NCI-H82 treated with DMSO at 0.1 percent for 48 hours (cell line): ENCODE measurements at regions not wholly inside any gene's neighbourhood (a gene's known extent, or its start where the extent isn't known, plus 50 kb on each side); places are given as distances from the start of the nearest gene placed in this dataset.

Experiments
- DNase-seq: peaks from one replicate; lab custom pipeline; 2025; ENCODE audit not compliant: unreplicated experiment; lab: John Stamatoyannopoulos, UW

DNA sequence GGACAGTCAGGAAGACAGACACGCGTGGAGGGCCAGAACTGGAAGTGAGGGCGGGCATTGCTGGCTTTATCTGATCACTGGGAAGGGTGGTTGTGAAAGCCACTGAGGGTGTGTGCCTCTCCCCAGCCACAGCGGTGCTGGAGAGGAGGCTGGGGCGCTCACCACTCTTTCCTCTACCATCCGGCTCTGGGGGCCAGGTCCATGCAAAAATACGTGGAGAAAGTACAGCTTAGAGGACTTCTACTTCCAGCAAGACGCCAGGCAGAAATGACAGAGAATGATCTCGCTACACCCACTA lies 148.8 kb upstream of the RPS6KA2 start:
- DNase-seq: no peak

DNA sequence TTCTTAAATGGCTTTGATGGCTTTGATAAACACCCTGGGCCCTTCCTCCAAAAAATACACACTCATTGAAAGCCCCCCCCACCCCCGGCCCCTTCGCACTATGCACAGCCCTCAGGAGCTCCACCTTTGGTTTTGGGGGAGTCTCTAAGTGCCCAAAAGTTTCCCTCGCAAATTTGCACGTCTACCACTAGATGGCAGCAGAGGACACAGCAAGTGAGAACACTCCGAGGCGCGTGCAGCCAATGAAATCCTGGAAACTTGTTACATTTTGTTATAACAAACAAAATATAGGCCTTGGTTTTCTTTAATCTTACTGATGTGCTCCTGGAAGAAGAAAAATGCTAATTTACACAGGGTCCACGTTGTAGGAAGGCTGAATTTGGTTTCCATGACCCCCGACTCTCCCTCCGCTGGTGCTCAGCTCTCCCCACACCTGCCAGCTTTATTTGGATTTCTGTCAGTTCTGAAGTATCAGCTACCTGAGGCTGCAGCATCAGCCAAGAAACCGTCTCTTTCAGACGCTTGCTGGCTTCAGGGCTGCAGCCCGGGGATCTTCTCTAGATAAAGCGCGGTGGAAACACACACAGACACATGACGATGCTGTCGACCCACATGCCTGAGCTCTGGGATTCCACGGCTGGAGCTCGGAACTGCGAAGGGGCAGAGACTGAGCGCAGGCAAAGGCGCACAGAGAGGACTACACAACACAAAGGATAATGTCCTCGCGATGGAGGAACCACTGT lies 148.3 kb upstream of the RPS6KA2 start:
- no peak for DNase-seq

DNA sequence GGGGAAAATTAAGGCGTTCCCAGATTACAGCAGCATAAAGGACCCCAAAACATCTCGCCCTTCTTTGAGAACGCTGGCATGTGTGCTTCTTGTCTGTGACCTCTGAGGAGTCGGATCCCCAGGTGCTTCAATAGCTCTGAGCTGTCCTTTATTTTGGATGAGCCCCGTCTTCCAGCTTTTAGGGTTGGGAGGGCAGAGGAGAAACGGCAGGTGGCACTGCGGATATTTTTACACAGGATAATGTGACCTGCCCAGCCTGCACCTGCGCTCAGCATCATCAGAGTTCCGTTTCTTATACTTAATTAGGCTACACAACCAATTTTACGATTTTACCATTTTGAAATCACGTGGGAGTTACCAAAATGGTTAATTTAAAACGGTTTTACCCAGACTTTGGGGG lies 147.7 kb upstream of the RPS6KA2 start:
- no peak for DNase-seq

DNA sequence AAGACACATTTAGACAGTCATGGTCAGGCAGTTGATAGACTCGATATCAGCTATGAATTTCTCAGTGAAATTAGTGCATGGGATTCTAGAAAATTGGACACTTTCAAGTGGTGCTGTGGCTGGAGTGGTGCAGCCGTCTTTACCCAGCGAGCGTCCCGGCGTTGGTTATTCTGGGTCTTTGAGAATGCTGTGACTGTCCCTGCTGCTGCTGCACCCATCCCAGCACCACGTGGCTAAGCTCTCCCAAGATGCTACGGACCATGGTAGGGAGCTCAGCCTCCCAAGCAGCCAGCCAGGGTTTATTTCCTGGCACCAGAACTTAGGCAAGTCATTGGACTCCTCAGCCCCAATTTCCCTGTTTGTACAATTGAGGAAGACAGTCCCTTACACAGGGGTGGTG lies 147.2 kb upstream of the RPS6KA2 start:
- no peak for DNase-seq

DNA sequence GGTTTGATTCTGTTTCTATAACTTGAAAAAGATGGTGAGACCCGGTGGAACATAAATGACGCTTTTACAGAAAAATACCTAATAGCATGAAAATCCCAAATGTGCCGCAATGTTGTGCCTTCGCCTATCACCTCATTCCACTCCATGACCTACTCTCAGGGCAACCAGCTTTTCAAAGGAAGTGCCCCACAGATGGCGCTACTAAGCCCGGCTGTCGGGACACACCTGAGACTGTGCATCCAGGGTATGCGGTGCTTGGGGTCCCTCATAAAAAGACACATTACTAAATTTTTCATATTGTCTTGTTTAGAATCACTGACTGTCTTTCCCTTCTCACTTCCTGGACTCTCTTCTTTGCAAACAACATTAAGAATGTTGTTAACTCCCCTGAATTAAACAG lies 145.5 kb upstream of the RPS6KA2 start:
- DNase-seq: no peak

DNA sequence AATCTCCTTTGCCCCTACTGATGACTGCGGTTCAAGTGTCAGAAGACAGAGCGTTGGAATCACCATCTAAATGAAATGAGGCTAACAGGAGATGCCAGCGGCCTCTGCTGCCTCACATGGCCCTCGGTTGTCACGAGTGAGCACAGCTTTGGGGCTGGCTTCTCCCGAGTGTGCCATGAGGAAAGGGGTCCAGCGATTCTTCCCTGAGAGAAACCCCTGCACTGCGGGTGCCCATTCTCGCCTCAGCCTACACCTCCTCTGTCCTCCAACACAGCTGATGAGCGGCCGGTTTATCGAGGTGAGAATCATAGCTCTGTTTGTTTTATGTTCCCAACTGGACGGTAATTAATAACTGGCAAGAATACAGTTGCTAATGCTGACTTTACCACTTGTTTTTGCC lies 144.7 kb upstream of the RPS6KA2 start:
- no peak for DNase-seq

DNA sequence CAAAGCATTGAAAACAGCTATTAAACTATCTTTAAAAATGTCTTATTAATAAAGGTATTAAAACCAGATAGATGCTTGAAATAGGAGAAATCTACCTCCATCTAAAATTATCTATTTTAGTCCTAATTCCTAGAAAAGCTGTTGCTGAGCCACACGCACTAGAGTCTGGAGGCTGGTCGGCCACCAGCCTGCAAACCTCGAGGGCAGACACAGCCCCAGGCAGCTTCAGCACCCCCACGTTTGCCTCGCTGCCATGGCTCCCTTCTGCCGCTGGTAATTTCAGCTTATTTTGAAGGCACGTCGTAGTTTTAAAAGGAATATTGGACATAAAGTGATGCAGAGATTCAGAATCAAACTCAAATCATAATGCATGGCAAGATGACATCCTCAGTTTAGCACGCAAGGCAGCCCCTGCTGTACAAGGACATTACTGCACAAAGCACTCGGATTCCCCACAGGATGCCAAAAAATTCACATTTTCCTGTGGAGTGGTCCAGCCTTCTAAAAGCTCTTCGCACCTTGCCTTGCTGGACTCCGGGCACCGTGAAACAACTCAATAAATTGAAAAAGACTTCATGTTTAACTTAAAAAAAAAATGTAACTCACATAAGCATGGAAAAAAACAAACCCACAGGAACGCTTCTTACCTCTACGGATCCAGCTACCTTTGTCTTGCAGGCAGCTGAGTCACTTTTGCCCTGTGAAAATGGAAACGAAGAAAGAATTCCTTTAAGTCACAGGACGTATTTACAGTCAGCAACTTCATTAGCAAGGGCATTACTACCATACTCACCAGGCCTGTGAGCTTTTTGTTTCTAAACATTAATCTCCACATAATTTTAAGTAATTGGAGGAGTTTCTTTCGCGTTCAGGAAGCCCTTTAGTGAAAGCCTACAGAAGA lies 143.4 kb upstream of the RPS6KA2 start:
- no peak for DNase-seq

DNA sequence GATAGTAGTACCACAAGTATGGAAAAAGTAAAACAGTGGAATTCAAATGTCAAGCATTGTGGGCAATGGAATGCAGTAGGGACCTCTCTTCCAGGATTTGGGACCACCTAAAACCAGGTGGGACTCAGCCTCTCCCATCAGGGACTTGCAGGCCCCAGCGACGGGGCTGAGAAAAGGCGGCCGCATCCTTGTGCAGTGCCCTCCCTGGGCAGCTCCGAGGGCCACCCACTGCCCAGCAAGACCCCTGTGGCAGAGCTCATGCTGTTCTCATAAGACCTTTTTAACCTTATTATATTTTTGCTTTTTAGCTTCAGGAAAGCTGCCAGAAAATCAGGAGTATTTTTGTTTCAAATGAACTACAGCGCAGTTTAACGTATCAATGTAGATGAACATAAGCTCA lies 142.6 kb upstream of the RPS6KA2 start:
- no peak for DNase-seq

DNA sequence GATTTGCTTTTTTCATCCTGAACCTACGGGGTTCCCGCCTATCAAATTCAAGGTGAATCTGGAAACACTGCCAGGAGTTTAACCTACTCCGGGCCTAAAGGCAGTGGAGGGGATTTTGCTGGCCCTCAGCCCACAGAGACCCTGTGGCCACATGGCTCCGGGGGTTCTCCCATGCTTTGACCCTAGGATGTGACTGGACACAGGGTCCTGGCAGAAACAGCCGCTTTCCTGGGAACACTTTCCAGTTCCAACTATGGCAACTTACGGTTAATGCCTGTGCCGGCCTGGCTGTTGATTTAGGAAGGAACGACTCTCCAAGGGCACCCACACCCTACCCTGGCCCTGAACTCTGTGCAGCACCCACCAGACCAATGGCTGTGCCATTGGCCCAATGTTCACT lies 141.7 kb upstream of the RPS6KA2 start:
- no peak for DNase-seq

DNA sequence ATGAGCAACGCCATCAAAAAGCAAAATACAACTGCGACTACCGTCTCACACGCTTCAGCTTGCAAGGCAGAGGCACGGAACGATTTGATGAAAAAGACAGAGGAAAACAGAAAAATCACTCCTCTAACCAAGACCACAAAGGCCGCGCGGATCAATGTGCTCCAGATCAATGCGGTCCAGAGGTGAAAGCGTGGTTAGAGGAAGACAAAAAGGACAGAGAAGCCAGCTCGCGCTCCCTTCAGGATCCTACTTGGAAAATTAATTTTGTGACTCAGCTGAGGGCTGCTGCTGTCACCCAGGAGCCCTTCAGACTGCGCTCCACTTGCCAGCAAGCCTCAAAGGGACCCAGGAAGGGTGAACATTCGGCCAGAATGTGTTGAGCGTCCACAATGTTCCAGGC lies 140.2 kb upstream of the RPS6KA2 start:
- no peak for DNase-seq

DNA sequence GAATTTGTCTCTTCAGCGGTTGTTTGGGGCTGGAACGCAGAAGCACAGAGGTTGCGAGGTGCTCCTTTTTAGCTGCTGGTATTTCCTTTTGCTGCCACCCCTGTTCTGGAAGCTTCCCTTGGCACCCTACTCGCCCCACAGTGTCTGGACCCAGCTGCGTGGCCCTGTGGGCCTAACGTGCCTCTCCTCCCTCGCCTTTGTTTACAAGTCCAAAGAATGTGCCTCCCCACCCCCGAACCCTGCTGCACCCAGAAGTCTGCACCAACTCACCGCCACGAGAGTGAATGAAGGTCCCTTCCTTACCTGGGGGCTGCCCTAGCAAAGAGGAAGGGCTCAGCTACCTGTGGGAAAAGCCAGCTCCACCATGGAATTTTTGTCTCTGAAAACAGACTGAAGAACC lies 139.7 kb upstream of the RPS6KA2 start:
- DNase-seq: no peak

DNA sequence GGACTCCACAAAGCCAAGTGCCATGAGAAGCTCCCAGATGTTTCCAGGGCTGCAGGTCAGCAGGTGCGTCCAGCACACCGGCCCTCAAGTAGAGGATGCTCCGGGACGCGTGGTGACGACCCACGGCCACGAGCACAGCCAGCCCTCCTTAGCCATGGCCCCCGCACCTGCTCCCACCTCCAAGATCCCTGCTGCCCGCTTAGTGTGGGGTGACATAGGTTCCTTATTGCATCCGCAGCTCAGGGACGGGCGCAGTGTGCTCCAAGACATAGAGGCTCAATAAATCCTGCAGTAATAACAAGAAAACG lies 138.1 kb upstream of the RPS6KA2 start:
- DNase-seq: no peak

DNA sequence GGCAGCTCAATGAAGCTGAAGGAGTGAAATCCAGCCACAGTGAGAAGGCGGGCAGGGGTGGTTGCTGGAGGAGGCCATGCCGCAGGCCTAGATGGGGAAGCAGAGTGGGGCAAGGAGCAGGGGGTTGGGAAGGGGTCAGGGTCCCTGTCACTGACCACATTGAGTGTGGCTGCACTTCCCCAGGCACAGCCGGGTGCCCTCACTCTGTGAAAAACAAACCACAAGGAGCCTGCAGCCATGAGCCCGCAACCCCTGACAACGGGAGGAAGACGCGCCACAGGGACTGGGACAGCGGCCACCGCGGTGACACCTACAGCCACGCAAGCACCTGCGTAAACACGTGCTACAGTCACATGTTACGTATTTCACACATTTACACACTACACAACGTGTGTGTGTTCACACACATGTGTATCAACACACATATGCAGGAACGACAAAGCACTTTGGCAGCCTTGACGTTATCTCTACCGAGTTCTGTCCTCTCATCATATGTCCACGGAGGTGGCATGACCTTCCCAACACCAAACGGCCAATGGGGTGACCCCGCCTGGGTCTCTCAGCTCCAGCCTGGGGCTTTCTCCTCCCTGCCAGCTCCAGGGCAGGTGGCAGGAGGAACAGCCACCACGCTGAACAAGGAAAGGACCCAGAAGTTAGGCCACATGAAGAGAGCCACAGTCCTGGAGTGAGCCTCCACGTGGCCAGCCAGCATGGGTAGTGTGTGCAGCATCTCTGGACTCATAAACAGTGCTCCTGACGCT lies 137.6 kb upstream of the RPS6KA2 start:
- DNase-seq: no peak

DNA sequence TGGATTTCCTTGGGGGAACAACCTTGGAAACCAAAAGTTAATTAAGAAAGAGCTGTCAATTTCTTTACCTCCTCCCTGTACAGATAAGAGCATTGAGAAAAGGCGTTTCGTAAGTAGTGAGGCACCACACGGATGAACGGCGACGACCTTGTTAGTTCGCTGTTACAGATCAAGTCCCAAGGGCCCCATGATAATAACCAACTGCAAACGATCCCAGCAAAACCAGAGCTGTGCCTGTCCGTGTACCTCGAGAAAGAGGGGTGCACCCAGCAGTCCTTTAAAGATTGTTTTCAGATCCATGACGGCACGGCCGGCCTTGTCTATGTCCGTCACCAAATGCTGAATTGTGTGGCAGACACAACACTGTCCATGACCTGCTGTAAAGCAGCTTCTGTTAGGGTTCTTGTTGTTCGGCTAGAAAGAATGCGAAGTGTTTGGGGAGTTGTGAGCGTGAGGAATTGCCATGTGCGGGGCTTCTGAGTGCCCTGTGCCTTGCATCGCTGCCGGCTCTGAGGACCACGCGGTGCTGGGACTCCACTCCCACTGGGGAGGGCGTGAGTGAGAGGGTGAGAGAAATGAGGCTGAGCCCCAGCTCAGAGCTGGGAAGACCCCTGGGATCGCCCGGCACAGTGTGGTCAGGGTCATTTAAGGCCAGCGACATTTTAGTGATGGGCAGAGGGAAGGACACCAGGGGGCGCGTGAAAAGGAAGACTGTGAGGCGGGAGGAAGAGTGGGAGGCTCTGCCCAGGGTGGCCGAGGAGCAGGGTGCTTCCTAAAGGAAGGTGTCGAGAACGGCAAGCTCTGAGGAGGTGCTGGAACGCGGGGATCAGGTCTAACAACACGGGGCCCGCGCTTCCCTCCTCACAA lies 136.8 kb upstream of the RPS6KA2 start:
- DNase-seq: no peak

DNA sequence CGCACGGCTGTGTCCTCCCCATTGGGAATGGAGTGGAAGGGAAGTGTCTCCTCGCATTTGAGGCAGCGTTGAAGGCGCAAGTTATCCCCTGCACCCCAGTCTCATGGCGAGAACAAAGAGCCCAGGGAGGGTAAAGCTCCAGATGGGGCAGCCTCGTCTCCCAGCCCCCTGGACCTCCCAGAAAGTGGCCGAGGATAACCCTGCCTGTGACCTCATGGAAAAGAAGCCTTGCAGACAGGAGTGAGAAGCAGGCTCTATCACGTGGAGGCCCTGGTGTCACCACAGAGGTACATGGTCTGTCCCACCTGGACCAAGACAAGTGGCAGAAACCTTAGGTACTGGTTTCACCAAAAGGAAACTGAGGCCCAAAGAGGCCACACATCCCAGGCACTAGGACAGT lies 134.8 kb upstream of the RPS6KA2 start:
- DNase-seq: no peak

DNA sequence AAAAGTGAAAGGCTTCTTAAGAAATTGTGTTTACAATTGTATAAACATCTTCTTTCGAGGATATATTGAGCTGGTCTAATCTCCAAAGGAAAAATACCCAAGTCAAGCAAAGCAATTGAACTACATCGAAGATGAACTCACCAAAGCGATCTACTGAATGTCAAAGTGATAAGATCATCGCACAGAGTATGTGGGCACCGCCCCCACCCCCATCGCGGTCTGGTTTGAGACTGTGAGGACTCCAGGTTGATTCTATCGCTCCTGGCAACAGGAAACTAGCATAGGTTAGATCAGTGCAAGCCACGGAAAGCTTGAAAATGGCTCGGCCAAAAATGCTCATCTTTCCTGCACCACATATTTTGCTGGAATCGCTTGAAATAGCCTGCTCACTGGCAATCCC lies 133.2 kb upstream of the RPS6KA2 start:
- no peak for DNase-seq

DNA sequence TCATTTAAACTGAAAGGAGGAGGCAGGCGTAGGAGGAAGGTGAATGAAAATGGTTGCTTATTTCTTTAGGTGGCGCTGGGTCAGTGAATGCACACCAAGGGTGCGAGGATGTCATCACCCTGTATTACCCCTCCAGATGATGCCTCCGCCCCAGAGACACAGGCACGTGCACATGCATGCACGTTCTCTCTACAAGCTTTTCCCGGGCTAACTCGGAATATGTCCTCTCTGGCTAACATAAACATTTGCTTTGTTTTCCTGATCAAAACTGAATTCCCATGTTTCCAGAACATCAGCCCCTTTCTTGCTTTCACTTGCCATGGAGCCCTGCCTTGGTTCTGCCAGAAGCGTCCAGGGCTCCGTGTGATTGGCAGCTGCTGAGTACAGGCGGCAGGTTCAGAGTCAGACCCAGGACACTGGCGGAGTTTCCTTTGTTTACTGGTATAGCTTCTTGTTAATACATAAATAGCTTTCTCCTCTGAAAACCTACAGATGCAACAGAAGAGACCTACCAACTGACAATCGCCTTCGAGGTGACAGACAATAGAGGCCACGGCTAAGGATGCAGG lies 131.2 kb upstream of the RPS6KA2 start:
- DNase-seq: no peak

DNA sequence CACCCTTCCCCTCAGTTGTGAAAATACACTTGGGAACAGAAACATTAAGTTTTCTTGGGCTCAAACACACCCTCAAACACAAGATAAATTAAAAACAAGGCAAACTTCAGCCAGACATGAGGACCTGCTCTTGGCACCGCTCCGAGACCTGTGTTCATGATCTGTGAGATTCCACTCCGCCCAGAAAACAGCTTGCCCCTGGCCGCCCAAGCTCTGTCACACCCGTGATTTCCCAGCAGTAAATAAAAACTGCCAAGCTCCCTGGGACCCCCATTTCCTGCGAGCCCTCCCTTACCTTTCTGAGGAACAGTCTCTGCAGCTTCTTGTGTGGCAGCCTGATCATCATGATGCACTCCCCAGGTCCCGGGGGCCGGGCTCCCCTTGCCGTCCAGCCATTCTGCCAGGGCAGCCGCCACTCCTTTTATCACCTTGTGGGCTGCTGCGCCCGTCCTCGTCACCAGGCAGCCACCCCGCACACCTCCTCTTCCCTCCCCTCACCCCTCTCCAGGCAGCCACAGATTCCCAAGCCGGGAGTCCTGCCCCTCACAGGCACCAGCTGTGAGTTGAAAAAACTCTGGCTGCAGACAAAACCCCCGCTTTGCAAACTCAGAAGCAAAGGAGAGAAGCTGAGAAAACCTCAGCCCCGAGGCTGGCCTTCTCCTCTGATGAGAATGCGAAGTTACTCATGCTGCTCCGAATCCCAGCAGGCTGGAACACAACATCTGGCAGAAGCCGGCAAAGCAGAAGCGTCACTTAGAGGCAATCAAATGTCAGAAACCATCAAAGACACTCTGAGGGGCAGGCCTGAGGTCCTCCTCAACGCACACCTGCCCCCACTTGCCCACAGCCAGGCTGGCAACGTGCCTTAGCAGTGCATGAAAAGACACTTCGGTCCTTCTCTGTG lies 130.4 kb upstream of the RPS6KA2 start:
- DNase-seq: no peak

DNA sequence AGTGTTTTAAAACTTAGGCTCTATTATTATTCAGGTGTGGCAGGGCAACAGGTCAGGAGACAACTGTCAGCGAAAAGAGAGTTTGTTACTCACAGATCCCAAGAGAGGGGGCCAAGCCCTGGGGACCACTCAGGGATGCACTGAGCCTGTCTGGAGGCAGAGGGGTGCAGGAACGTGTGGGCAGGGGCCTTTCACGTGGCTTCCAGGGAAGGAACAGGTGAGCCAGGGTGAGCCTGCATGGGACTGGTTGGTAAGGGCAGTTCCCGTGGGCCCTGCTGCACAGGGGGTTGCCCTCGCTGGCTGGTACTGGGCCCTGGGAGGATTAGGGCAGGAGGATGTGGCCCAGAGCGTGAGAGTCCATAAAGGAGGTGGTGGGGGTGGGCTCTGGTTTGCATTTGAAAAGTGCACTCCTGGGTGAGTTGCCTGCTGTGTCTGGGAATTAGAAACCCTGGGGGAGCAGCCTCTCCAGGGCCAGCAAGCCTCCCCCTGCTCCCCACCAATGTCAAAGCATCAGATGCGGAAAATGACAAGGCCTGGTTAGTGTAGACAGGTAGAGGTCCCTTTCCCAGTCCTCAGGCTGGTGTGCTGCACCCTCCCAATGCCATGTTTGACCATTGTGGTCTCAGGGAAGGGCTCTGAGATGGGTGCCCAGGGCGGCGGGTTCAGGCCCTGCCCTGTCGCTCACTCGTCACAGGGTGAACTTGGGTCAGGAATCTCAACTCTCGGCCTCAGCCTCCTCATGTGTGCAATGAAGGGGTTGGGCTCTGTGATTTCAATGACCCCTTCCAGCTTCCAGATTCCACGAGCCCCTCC lies 127.4 kb upstream of the RPS6KA2 start:
- DNase-seq: no peak
